GM12865 (cell line): ENCODE measurements at regions not wholly inside any gene's neighbourhood (a gene's known extent, or its start where the extent isn't known, plus 50 kb on each side); places are given as distances from the start of the nearest gene placed in this dataset.

Experiments used
- DNase-seq: peaks from one replicate; pipeline ENCODE4 v3.0.0; 2010; ENCODE audit warnings: low read depth
- H3K4me3 ChIP-seq: 2 replicates; pipeline ENCODE4 v1.5.1; 2011; ENCODE audit warnings: mild to moderate bottlenecking, low read depth, low read length, control low read depth
- CTCF ChIP-seq: IDR thresholded peaks from 2 replicates; pipeline ENCODE4 v1.5.1; 2011; ENCODE audit warnings: low read length, control low read depth, low read depth, inconsistent platforms; ENCODE audit not compliant: insufficient read depth; ENCODE audit errors: missing control alignments

- no peak overlapping the region for H3K4me3 ChIP-seq
- TF ChIP-seq CTCF, result no peak
- DNase-seq, result no peak
These were observed 266.1 kb downstream of the RAB38 start for GRCh38 chr11:87909178-87909577.

GRCh38 chr11:87908086-87908485 lies 267.2 kb downstream of the RAB38 start:
- H3K4me3 ChIP-seq, result no peak overlapping the region
- TF ChIP-seq CTCF, result no peak
- no peak for DNase-seq

GRCh38 chr11:87903345-87903744 lies 271.9 kb downstream of the RAB38 start:
- DNase-seq, result no peak

GRCh38 chr11:87901341-87901740 lies 273.9 kb downstream of the RAB38 start:
- H3K4me3 ChIP-seq, result no peak overlapping the region
- no peak for TF ChIP-seq CTCF
- DNase-seq, result no peak

More at GRCh38 chr11:87903345-87903744, 271.9 kb downstream of the RAB38 start:
- H3K4me3 ChIP-seq, result no peak overlapping the region
- TF ChIP-seq CTCF, result no peak

GRCh38 chr11:87897921-87898320 lies 277.3 kb downstream of the RAB38 start:
- TF ChIP-seq CTCF, result no peak
- no peak for DNase-seq
- no peak overlapping the region for H3K4me3 ChIP-seq

GRCh38 chr11:87897071-87897470 lies 278.2 kb downstream of the RAB38 start:
- no peak for TF ChIP-seq CTCF
- no peak for DNase-seq
- H3K4me3 ChIP-seq, result no peak overlapping the region

- no peak overlapping the region for H3K4me3 ChIP-seq
- TF ChIP-seq CTCF, result no peak
- no peak for DNase-seq
These were observed 280.3 kb downstream of the RAB38 start for GRCh38 chr11:87894961-87895360.
